IPS-18a (cell line): ENCODE measurements at regions not wholly inside any gene's neighbourhood (a gene's known extent, or its start where the extent isn't known, plus 50 kb on each side); places are given as distances from the start of the nearest gene placed in this dataset.

Experiments
- H3K27ac ChIP-seq: one replicate; pipeline ENCODE4 v1.5.1; 2013; ENCODE audit warnings: low read length
- H3K27me3 ChIP-seq: one replicate; pipeline ENCODE4 v1.6.1; 2013; ENCODE audit warnings: mild to moderate bottlenecking, low read length; ENCODE audit not compliant: control insufficient read depth, insufficient read depth
- H3K36me3 ChIP-seq: one replicate; pipeline ENCODE4 v1.6.1; 2013; ENCODE audit warnings: low read depth, low read length; ENCODE audit not compliant: control insufficient read depth
- H3K4me1 ChIP-seq: one replicate; pipeline ENCODE4 v1.6.1; 2013; ENCODE audit warnings: low read depth, low read length; ENCODE audit not compliant: control insufficient read depth
- H3K4me3 ChIP-seq: one replicate; pipeline ENCODE4 v1.5.1; 2013; ENCODE audit warnings: low read length
- H3K9ac ChIP-seq: one replicate; pipeline ENCODE4 v1.6.1; 2013; ENCODE audit warnings: mild to moderate bottlenecking, low read length, moderate library complexity
- H3K9me3 ChIP-seq: one replicate; pipeline ENCODE4 v1.6.1; 2013; ENCODE audit warnings: low read depth, low read length; ENCODE audit not compliant: control insufficient read depth

DNA sequence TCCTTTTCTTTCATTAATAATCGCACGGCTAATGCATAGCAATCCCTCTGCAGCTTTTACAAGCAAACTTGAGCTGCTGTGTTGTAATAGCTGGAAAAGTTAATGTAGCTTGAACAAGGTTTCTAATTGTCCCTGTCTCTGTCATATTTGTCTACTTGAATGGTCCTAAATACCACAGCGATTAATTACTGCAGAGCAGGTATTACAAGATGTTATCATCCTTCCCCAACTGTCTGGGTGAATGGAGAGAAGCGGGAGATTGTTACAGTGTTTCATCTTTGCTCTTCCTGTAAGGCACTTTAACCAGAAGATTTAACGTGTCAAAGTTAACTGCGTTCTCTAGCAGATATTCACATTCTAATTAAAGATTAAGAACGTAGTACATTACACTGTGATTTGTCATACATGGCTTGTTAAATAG lies 422.2 kb upstream of the POU3F3 start:
- no peak overlapping the region for H3K27ac ChIP-seq
- H3K9me3 ChIP-seq, result no peaks in the 10 kb centered on the region
- no peak overlapping the region for H3K9ac ChIP-seq
- H3K4me3 ChIP-seq, result no peak overlapping the region
- peaks cover 28% of the 10 kb centered on the region for H3K4me1 ChIP-seq
- no peaks in the 10 kb centered on the region for H3K27me3 ChIP-seq
- no peaks in the 10 kb centered on the region for H3K36me3 ChIP-seq

GRCh38 chr2:104432401-104432800 lies 421.5 kb upstream of the POU3F3 start:
- H3K27ac ChIP-seq, result no peak overlapping the region
- H3K9ac ChIP-seq, result no peak overlapping the region
- no peak overlapping the region for H3K4me3 ChIP-seq
- H3K27me3 ChIP-seq, result no peaks in the 10 kb centered on the region
- H3K9me3 ChIP-seq, result no peaks in the 10 kb centered on the region
- peaks cover 28% of the 10 kb centered on the region for H3K4me1 ChIP-seq
- H3K36me3 ChIP-seq, result no peaks in the 10 kb centered on the region

DNA sequence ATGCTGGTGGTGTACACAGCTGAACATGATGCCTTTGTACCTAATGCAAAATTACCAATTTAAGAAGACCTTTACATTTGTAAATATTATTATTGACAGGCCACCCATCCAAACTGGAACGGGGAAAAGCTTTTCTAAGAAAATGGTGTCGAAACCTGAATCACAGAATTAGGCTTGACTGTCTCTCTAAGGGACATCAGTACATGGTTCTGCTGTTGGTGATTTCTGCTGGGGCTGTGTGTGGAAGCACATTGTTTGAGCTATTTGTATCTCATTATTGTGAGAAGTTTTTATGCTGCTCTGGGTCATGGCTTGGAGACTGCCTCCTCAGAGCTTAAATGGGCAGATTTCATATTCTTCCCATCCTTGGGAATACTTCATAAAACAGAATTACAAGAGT lies 420.9 kb upstream of the POU3F3 start:
- Histone ChIP-seq H3K4me1 (peaks cover 28% of the 10 kb centered on the region), H3K27me3 (no peaks in the 10 kb centered on the region), H3K4me3 (no peak overlapping the region), H3K9ac (no peak overlapping the region), H3K27ac (no peak overlapping the region), H3K36me3 (no peaks in the 10 kb centered on the region), H3K9me3 (no peaks in the 10 kb centered on the region)

DNA sequence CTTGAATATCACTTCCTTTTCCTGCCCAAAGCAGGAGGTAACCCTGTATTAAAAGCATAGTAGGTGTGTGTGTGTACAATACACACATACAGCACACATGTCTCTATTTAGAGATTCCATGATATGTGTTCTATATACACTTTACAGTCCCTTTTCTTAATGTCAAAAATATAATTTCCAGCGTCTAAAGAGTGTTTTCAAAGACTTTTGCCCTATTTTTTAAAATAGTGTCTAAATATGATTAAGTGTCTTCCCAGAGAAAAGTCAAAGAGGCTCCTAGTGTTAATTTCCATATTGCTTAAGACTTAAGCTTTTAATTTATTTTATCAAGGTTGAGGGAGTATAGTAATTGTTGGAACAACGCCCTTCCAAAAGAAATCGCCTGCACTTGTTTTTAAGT lies 420.3 kb upstream of the POU3F3 start:
- Histone ChIP-seq H3K36me3 (no peaks in the 10 kb centered on the region), H3K27me3 (no peaks in the 10 kb centered on the region), H3K4me3 (no peak overlapping the region), H3K9me3 (no peaks in the 10 kb centered on the region), H3K9ac (no peak overlapping the region), H3K4me1 (peaks cover 28% of the 10 kb centered on the region), H3K27ac (no peak overlapping the region)

DNA sequence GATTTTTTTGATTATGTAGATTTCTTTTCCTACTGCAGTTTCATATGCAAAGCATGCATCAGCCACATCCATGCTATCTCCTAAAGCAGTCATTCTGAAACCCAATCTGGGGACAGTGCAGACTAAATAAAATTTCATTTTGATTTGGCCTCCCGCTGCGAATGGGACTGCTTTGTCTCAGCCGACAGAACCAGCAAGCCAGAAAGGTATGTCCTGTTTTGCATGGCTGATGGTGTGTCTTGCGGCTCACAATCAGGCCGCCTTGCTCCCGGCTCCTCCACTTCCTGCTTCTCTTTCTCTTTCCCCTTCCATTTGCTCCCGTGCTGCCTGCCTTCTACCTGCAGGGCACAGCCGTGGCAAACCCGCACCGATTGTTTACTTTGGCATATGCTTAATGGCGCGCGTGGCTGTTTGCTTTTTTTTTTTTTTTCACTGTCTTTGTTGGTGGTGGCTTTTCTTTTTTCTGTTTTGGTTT lies 419.6 kb upstream of the POU3F3 start:
- peak overlapping the region; percentile 36 for H3K4me3 ChIP-seq
- H3K36me3 ChIP-seq, result no peaks in the 10 kb centered on the region
- no peaks in the 10 kb centered on the region for H3K27me3 ChIP-seq
- peaks cover 28% of the 10 kb centered on the region for H3K4me1 ChIP-seq
- H3K9ac ChIP-seq, result peak overlapping the region; percentile 4
- H3K27ac ChIP-seq, result no peak overlapping the region
- H3K9me3 ChIP-seq, result no peaks in the 10 kb centered on the region

DNA sequence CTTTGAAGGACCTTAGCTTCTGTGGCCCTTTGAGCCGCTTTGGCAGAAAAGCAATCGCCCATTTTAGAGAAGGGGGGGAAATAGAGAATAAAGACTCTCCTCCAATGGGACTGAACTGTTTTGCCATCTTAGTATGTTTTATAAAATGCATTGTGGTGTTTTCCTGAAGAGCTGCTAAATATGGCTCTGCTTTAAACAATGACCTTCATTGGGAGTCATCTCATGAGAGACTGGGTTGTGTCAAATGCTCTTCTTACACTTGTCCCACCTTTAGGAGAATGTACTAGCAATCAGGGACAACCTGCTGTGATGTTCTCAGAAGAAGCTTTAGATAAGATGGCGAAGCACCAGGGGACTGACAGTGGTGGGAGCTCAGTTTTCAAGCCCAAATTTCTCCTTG lies 418.9 kb upstream of the POU3F3 start:
- peak overlapping the region; percentile 36 for H3K4me3 ChIP-seq
- H3K36me3 ChIP-seq, result no peaks in the 10 kb centered on the region
- H3K9me3 ChIP-seq, result no peaks in the 10 kb centered on the region
- H3K4me1 ChIP-seq, result peaks cover 28% of the 10 kb centered on the region
- H3K27me3 ChIP-seq, result no peaks in the 10 kb centered on the region
- peak overlapping the region; percentile 4 for H3K9ac ChIP-seq
- no peak overlapping the region for H3K27ac ChIP-seq

DNA sequence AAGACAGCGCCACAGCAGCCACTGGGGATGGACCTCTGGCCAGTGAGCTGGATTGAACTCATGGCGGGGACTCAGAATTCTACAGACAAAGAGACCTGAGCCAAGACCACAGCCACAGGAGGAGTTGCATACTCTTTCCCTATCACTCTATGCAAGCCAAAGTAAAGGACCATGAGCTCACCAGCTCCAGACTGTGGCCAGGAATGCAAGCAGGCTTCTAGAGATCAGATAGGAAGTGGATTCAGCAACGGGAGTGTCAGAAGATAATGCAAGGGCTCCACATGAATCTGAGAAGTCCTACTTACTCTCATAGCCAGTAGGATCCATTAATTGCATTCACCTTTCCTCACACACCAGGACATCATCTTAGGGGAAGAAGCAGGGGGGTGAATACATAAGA lies 415.4 kb upstream of the POU3F3 start:
- H3K27me3 ChIP-seq, result no peaks in the 10 kb centered on the region
- no peak overlapping the region for H3K4me3 ChIP-seq
- H3K4me1 ChIP-seq, result peaks cover 17% of the 10 kb centered on the region
- no peaks in the 10 kb centered on the region for H3K36me3 ChIP-seq
- H3K9me3 ChIP-seq, result no peaks in the 10 kb centered on the region
- no peak overlapping the region for H3K27ac ChIP-seq
- no peak overlapping the region for H3K9ac ChIP-seq

DNA sequence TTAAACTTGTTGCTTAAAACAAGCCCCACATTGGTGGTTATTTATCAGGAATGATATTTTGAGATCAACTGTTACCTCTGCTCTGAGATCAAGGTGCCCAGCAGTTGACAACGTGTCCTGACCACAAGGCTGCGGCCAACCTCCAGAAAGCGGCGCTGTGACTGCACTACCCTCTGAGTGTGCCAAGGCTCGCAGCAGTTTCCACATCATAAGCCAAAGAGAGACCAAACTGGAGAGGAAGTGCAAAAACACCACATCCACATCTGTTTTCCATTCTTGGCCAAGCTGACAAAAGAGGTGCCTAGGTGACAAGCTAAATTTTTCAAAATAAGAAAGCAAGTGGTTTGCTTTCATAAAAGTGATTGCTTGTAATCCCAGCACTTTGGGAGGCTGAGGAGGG lies 410.8 kb upstream of the POU3F3 start:
- no peak overlapping the region for H3K9ac ChIP-seq
- no peak overlapping the region for H3K27ac ChIP-seq
- H3K36me3 ChIP-seq, result no peaks in the 10 kb centered on the region
- no peaks in the 10 kb centered on the region for H3K9me3 ChIP-seq
- H3K27me3 ChIP-seq, result no peaks in the 10 kb centered on the region
- H3K4me3 ChIP-seq, result no peak overlapping the region
- no peaks in the 10 kb centered on the region for H3K4me1 ChIP-seq

GRCh38 chr2:104444392-104444791 lies 409.5 kb upstream of the POU3F3 start:
- Histone ChIP-seq H3K36me3 (no peaks in the 10 kb centered on the region), H3K27me3 (no peaks in the 10 kb centered on the region), H3K9me3 (no peaks in the 10 kb centered on the region), H3K4me1 (peaks cover 3% of the 10 kb centered on the region), H3K9ac (no peak overlapping the region), H3K4me3 (no peak overlapping the region), H3K27ac (no peak overlapping the region)

GRCh38 chr2:104444889-104445288 lies 409.0 kb upstream of the POU3F3 start:
- H3K9me3 ChIP-seq, result no peaks in the 10 kb centered on the region
- no peak overlapping the region for H3K27ac ChIP-seq
- H3K36me3 ChIP-seq, result no peaks in the 10 kb centered on the region
- no peak overlapping the region for H3K4me3 ChIP-seq
- H3K27me3 ChIP-seq, result no peaks in the 10 kb centered on the region
- H3K4me1 ChIP-seq, result peaks cover 3% of the 10 kb centered on the region
- H3K9ac ChIP-seq, result no peak overlapping the region

GRCh38 chr2:104447831-104448434 lies 406.0 kb upstream of the POU3F3 start:
- no peak overlapping the region for H3K27ac ChIP-seq
- peaks cover 3% of the 10 kb centered on the region for H3K4me1 ChIP-seq
- no peaks in the 10 kb centered on the region for H3K36me3 ChIP-seq
- H3K9me3 ChIP-seq, result no peaks in the 10 kb centered on the region
- no peak overlapping the region for H3K4me3 ChIP-seq
- no peaks in the 10 kb centered on the region for H3K27me3 ChIP-seq
- no peak overlapping the region for H3K9ac ChIP-seq

DNA sequence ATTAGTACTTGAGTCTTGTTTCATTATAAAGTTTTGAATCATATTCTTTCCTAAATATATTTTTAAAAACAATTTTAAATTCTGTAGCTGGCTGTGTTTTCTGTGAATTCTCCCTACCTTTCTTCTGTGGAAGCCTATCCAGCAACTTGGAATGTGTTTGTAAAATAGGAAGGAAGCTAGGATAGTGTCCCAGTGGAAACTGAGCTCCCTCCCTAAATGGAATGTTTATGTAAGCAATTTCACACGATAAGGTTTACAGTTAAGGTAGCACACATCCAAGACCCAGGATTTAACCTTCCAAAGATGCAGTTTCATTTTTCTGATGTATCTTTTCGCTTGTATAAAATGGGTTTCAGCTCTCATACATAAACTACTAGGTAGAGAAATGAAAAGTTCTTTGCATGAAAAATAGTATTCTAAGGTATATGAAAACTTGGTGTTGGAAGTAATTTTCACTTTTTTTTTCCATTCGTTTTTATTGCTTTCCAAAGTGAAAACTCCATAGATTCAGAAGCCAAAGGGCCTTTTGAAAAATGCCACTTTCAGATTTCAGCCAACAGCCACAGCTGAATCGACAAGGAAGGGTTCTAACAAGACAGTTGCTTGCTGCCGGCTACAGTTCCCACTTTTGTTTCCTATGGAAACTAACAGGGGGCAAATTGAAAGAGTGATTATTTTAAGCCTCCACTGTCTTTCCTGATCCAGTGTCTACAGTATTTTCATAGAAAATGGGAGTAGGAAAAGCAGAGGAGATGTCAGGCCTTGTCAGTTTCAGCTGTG lies 405.1 kb upstream of the POU3F3 start:
- Histone ChIP-seq H3K27ac (no peak overlapping the region), H3K36me3 (no peaks in the 10 kb centered on the region), H3K27me3 (no peaks in the 10 kb centered on the region), H3K9me3 (no peaks in the 10 kb centered on the region), H3K4me1 (peaks cover 3% of the 10 kb centered on the region), H3K9ac (no peak overlapping the region), H3K4me3 (no peak overlapping the region)
